SU-DHL-6 (cell line): ENCODE measurements at regions not wholly inside any gene's neighbourhood (a gene's known extent, or its start where the extent isn't known, plus 50 kb on each side); places are given as distances from the start of the nearest gene placed in this dataset.

Experiments used
- EZH2phosphoT487 ChIP-seq: fragments of 200-600 bp; sonication (generic), shearing (Covaris generic); conservative IDR thresholded peaks from 2 replicates; pipeline ENCODE4 v1.6.1; 2018; ENCODE audit warnings: mild to moderate bottlenecking, antibody characterized with exemption, low read length, moderate library complexity, mixed read lengths
- TF ChIP-seq, protein P1 (sequence below): fragments of 200-600 bp; sonication (generic); IDR thresholded peaks from one replicate; pipeline ENCODE4 v1.5.1; 2017; ENCODE audit warnings: antibody characterized with exemption, mild to moderate bottlenecking, low read length, moderate library complexity; ENCODE audit not compliant: insufficient read depth, poor library complexity, severe bottlenecking

DNA sequence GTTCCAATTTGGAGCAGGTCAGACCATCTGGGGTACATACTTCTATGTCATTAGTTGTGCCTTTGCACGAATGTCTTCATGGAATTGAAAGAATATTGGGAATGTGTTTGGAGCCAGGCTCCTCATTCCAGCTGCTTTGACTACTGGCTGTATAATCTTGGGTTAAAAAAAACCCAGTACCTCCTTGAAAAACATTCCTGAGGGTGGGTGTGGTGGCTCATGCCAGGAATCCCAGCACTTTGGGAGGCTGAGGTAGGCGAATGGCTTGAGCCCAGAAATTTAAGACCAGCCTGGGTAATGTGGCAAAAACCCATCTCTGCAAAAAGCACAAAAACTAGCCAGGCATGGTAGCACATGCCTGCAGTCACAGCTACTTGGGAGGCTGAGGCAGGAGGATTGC, 125.6 kb downstream of the TTC8 start:
- TF ChIP-seq, protein P1, sequence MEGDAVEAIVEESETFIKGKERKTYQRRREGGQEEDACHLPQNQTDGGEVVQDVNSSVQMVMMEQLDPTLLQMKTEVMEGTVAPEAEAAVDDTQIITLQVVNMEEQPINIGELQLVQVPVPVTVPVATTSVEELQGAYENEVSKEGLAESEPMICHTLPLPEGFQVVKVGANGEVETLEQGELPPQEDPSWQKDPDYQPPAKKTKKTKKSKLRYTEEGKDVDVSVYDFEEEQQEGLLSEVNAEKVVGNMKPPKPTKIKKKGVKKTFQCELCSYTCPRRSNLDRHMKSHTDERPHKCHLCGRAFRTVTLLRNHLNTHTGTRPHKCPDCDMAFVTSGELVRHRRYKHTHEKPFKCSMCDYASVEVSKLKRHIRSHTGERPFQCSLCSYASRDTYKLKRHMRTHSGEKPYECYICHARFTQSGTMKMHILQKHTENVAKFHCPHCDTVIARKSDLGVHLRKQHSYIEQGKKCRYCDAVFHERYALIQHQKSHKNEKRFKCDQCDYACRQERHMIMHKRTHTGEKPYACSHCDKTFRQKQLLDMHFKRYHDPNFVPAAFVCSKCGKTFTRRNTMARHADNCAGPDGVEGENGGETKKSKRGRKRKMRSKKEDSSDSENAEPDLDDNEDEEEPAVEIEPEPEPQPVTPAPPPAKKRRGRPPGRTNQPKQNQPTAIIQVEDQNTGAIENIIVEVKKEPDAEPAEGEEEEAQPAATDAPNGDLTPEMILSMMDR = no peak
- no peak for TF ChIP-seq EZH2phosphoT487
